Transverse colon (tissue), 4 donors: ENCODE measurements at regions not wholly inside any gene's neighbourhood (a gene's known extent, or its start where the extent isn't known, plus 50 kb on each side); places are given as distances from the start of the nearest gene placed in this dataset.
"Not testable (repeated sequence)": the region's sequence is repeated elsewhere in the genome, so short reads cannot be mapped to it uniquely, and the experiment has no call there.

Experiments
- DNase-seq: peaks from one replicate; pipeline ENCODE4 v3.0.0-alpha.2; 2019
- H3K27ac ChIP-seq, 4 donors: fragments of 200-600 bp; sonication (generic); 2 replicates each; pipeline ENCODE4 v1.5.1; 2016 to 2018; ENCODE audit warnings: inconsistent platforms in 4 of 4
- H3K27me3 ChIP-seq: fragments of 200-600 bp; sonication (generic); 2 replicates; pipeline ENCODE4 v1.5.1; 2017; ENCODE audit warnings: inconsistent platforms
- H3K36me3 ChIP-seq, 4 donors: fragments of 200-600 bp; sonication (generic); 2 replicates each; pipeline ENCODE4 v1.5.1; 2017 to 2019; ENCODE audit warnings: inconsistent platforms in 4 of 4
- H3K4me1 ChIP-seq, 4 donors: fragments of 200-600 bp; sonication (generic); 2 replicates each; pipeline ENCODE4 v1.5.1; 2017 to 2020; ENCODE audit warnings: inconsistent platforms in 4 of 4
- H3K4me3 ChIP-seq, 4 donors: fragments of 200-600 bp; sonication (generic); 1 replicate in 1 of 4; 2 replicates in 3 of 4; pipeline versions ENCODE4 v1.5.1 to v1.6.1; 2017 to 2019; ENCODE audit warnings: inconsistent platforms in 4 of 4
- H3K9me3 ChIP-seq, 2 donors: fragments of 200-600 bp; sonication (generic); 2 replicates each; pipeline ENCODE4 v1.5.1; 2017 to 2019; ENCODE audit warnings: inconsistent platforms in 2 of 2
- CTCF ChIP-seq, 5 experiments: fragments of 200-600 bp in 3 of 5; fragments of 450-650 bp in 2 of 5; sonication (generic) in 3 of 5; IDR thresholded peaks; 1 replicate in 2 of 5; 2 replicates in 3 of 5; pipeline ENCODE4 v1.5.1; 2016 to 2017; ENCODE audit warnings: antibody characterized with exemption in 5 of 5, inconsistent platforms in 3 of 5, mild to moderate bottlenecking in 2 of 5, moderate library complexity in 1 of 5
- EP300 ChIP-seq: sonication (generic); formaldehyde crosslinking; IDR thresholded peaks from one replicate; pipeline ENCODE4 v1.6.1; 2017; ENCODE audit warnings: antibody characterized with exemption, low read depth
- POLR2A ChIP-seq: fragments of 450-650 bp; IDR thresholded peaks from one replicate; pipeline ENCODE4 v1.6.1; 2016; ENCODE audit warnings: antibody characterized with exemption, mild to moderate bottlenecking, moderate library complexity
- POLR2AphosphoS5 ChIP-seq, 3 donors: sonication (generic); formaldehyde crosslinking; IDR thresholded peaks; one replicate each; pipeline ENCODE4 v1.6.1; 2016; ENCODE audit warnings: antibody characterized with exemption in 3 of 3
- WGBS, 2 donors: methylation state at CpG; one replicate each; pipeline ENCODE4 v1.1.5; 2018; ENCODE audit warnings: low coverage in 1 of 2; 5-methylcytosine and 5-hydroxymethylcytosine counted together
- in situ Hi-C, 4 donors: fragments of 200-750 bp; cut with MboI; loops; one replicate each; pipeline versions ENCODE4 v1.15.0 to v1.15.1; 2017; ENCODE audit warnings: low sequenced_read_pairs in 3 of 4, low pct_ligation_motif_present in 1 of 4, low pct_unique_long_range_greater_than_20kb in 1 of 4
- intact Hi-C: fragments of 100-400 bp; cut with DNase I; formaldehyde crosslinking; loops from one replicate; pipeline ENCODE4 v1.15.1; 2023; ENCODE audit warnings: low total_unique reads

GRCh38 chr7:25469669-25470068, 241.4 kb upstream of the NPVF start:
- TF ChIP-seq POLR2AphosphoS5 (IDR thresholded peaks at IDR 0.05): no peak
- TF ChIP-seq EP300: no peak
- TF ChIP-seq POLR2A: no peak
- TF ChIP-seq CTCF (IDR thresholded peaks at IDR 0.05): no peak
- H3K4me1 ChIP-seq: no peaks in the 10 kb centered on the region
- no peak overlapping the region for H3K27ac ChIP-seq
- H3K4me3 ChIP-seq: no peak overlapping the region
- WGBS, 2 donors: 90 to 93% methylated on average over 5 to 6 of the region's 6 CpGs
- no peak for DNase-seq
- in situ Hi-C loops: no loop called here
- H3K36me3 ChIP-seq: no peaks in the 10 kb centered on the region
- H3K9me3 ChIP-seq: no peaks in the 10 kb centered on the region
- no peaks in the 10 kb centered on the region for H3K27me3 ChIP-seq
- intact Hi-C loops: no loop called here

- TF ChIP-seq EP300 (no peak), POLR2AphosphoS5 (IDR thresholded peaks at IDR 0.05) (no peak), CTCF (IDR thresholded peaks at IDR 0.05) (no peak), POLR2A (no peak)
- H3K36me3 ChIP-seq: no peaks in the 10 kb centered on the region
- no peaks in the 10 kb centered on the region for H3K4me1 ChIP-seq
- WGBS, 2 donors: 87 to 91% methylated on average over 9 of the region's 9 CpGs
- intact Hi-C loops: no loop called here
- no peak overlapping the region for H3K4me3 ChIP-seq
- no peak for DNase-seq
- H3K9me3 ChIP-seq: no peaks in the 10 kb centered on the region
- in situ Hi-C loops: no loop called here
- no peaks in the 10 kb centered on the region for H3K27me3 ChIP-seq
- H3K27ac ChIP-seq: no peak overlapping the region
Measured at GRCh38 chr7:25476863-25477499, 248.7 kb upstream of the NPVF start.

GRCh38 chr7:25478221-25478620, 249.9 kb upstream of the NPVF start:
- H3K4me1 ChIP-seq, intact Hi-C loops, H3K27ac ChIP-seq, DNase-seq, in situ Hi-C loops, H3K36me3 ChIP-seq, H3K9me3 ChIP-seq, H3K27me3 ChIP-seq, H3K4me3 ChIP-seq: not testable (repeated sequence)

- in situ Hi-C loops: no loop called here
- no peaks in the 10 kb centered on the region for H3K27me3 ChIP-seq
- H3K36me3 ChIP-seq: no peaks in the 10 kb centered on the region
- DNase-seq: no peak
- H3K9me3 ChIP-seq: no peaks in the 10 kb centered on the region
- TF ChIP-seq EP300 (no peak), POLR2AphosphoS5 (IDR thresholded peaks at IDR 0.05) (no peak), POLR2A (no peak), CTCF (IDR thresholded peaks at IDR 0.05) (no peak)
- H3K4me1 ChIP-seq: no peaks in the 10 kb centered on the region
- no peak overlapping the region for H3K4me3 ChIP-seq
- WGBS, 2 donors: 42 to 57% methylated on average over 2 of the region's 2 CpGs
- intact Hi-C loops: no loop called here
- no peak overlapping the region for H3K27ac ChIP-seq
Measured at GRCh38 chr7:25478925-25479324, 250.6 kb upstream of the NPVF start.

GRCh38 chr7:25481891-25482290, 253.6 kb upstream of the NPVF start:
- Histone ChIP-seq H3K4me1 (no peaks in the 10 kb centered on the region), H3K4me3 (no peak overlapping the region), H3K27ac (no peak overlapping the region), H3K36me3 (no peaks in the 10 kb centered on the region), H3K27me3 (no peaks in the 10 kb centered on the region), H3K9me3 (no peaks in the 10 kb centered on the region)
- in situ Hi-C loops: no loop called here
- no peak for DNase-seq
- intact Hi-C loops: no loop called here
- TF ChIP-seq POLR2AphosphoS5 (IDR thresholded peaks at IDR 0.05) (no peak), EP300 (no peak), POLR2A (no peak), CTCF (IDR thresholded peaks at IDR 0.05) (no peak)
